ENCODE measurements at regions not wholly inside any gene's neighbourhood (a gene's known extent, or its start where the extent isn't known, plus 50 kb on each side); places are given as distances from the start of the nearest gene placed in this dataset.

DNA sequence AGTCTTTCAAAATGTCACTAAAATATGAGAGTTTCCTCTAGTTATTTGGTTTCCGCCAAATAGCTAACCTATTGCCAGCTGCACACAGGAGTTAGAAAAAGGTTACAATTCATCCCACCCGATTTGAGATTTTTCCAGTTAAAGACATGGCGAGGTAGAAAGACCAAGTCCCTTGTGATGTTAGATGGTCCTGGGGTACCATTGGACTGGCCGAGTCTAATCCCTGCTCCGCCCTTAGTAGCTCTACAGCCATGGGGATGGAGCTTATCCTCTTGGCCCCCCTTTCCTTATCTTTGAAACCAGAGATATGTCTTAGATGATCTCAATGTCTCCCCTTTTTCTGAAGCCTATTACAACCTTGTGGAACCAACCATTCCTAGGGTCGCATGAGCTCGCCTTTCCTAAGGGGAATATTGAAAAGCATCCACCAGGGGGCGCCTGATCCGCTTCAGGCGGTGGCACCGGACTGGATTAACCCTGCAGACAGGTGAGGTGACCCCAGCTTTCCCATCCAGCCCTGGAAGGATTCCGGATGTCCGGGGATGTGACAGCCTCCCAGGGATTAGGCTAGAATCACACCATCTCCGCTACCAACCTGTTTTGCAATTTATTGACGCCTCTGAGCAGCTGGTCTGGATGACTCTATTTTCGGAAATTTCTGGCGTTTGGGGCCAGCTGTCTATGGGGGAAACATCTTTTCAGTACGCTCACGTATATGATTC is 68.3 kb upstream of the SIM2 start:
- Histone ChIP-seq H3K27ac (ENCODE audit: low read length) (no peak overlapping the region), H3K79me2 (ENCODE audit: low read length) (no peaks in the 10 kb centered on the region), H3K36me3 (ENCODE audit: insufficient read depth, low read length) (no peaks in the 10 kb centered on the region)

DNA sequence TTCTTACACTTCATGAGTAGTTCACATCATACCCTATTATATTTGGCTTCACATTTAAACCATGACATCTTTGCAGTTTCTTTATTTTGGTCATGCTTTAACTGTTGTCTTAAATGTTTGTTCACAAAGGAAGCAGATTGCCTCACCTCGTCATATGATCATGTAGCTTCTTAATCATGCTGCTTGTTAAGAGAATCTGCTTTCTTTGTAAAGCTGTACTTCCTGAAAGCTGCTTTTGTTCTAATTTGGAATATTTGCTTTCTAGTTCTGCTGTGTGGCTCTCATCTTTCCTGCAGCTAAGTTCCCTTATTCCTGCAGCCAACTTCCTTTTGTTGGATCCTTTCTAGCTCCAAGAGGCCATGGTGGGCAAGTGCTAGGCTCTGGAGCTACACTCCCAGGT is 62.9 kb upstream of the SIM2 start:
- no peak overlapping the region for H3K4me3 ChIP-seq (ENCODE audit: low read length)
- H3K27ac ChIP-seq (ENCODE audit: low read length), result no peak overlapping the region
- no peaks in the 10 kb centered on the region for H3K36me3 ChIP-seq (ENCODE audit: insufficient read depth, low read length)
- no peaks in the 10 kb centered on the region for H3K9me3 ChIP-seq (ENCODE audit: low read length)
- H2AFZ ChIP-seq (ENCODE audit: low read length), result no peak overlapping the region
- no peaks in the 10 kb centered on the region for H3K79me2 ChIP-seq (ENCODE audit: low read length)
- no peak overlapping the region for H3K4me2 ChIP-seq (ENCODE audit: low read depth, low read length, poor library complexity, severe bottlenecking)
- H3K9ac ChIP-seq (ENCODE audit: low read length), result no peak overlapping the region
- no peaks in the 10 kb centered on the region for H3K4me1 ChIP-seq (ENCODE audit: low read length)
- H3K27me3 ChIP-seq (ENCODE audit: low read length), result no peaks in the 10 kb centered on the region
- no peaks in the 10 kb centered on the region; the same call in 1 of the 2 replicates for H4K20me1 ChIP-seq (ENCODE audit: insufficient read depth, low read depth, low read length)
- no peaks in the 10 kb centered on the region for H3K9me2 ChIP-seq (replicated peaks; ENCODE audit: insufficient read depth, low read length)
- no peak for DNase-seq

More for the DNA sequence above, 68.3 kb upstream of the SIM2 start:
- no peaks in the 10 kb centered on the region for H3K9me2 ChIP-seq (replicated peaks; ENCODE audit: insufficient read depth, low read length)
- no peak overlapping the region for H3K4me2 ChIP-seq (ENCODE audit: low read depth, low read length, poor library complexity, severe bottlenecking)
- H3K4me1 ChIP-seq (ENCODE audit: low read length), result no peaks in the 10 kb centered on the region
- peak; percentile 86 for DNase-seq
- H2AFZ ChIP-seq (ENCODE audit: low read length), result no peak overlapping the region
- no peaks in the 10 kb centered on the region for H3K9me3 ChIP-seq (ENCODE audit: low read length)
- no peaks in the 10 kb centered on the region for H3K27me3 ChIP-seq (ENCODE audit: low read length)
- H3K4me3 ChIP-seq (ENCODE audit: low read length), result no peak overlapping the region
- no peaks in the 10 kb centered on the region; the same call in 1 of the 2 replicates for H4K20me1 ChIP-seq (ENCODE audit: insufficient read depth, low read depth, low read length)
- no peak overlapping the region for H3K9ac ChIP-seq (ENCODE audit: low read length)

DNA sequence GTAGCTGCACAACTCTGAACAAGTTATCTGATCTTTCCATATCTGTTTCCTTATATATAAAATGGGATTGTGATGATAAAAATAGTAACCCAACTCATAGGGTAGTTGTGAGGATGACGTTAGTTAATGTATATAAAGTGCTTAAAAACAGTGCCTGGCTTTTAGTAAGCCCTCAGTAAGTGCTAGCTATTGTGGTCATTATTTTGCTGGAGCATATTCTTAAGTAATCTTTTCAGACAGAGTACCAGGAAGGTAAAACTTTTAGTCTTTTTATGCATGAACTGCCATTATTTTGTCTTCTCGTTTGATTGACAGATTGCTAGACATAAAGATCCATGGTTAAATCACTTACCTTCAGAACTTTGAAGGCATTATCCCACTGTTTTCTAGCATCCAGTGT is 62.5 kb upstream of the SIM2 start:
- no peaks in the 10 kb centered on the region for H3K9me3 ChIP-seq (ENCODE audit: low read length)
- no peak overlapping the region for H3K4me2 ChIP-seq (ENCODE audit: low read depth, low read length, poor library complexity, severe bottlenecking)
- H3K9me2 ChIP-seq (replicated peaks; ENCODE audit: insufficient read depth, low read length), result no peaks in the 10 kb centered on the region
- DNase-seq, result no peak
- no peaks in the 10 kb centered on the region for H3K27me3 ChIP-seq (ENCODE audit: low read length)
- H3K4me3 ChIP-seq (ENCODE audit: low read length), result no peak overlapping the region
- no peak overlapping the region for H2AFZ ChIP-seq (ENCODE audit: low read length)
- H3K36me3 ChIP-seq (ENCODE audit: insufficient read depth, low read length), result no peaks in the 10 kb centered on the region
- H3K9ac ChIP-seq (ENCODE audit: low read length), result no peak overlapping the region
- no peaks in the 10 kb centered on the region for H3K79me2 ChIP-seq (ENCODE audit: low read length)
- no peaks in the 10 kb centered on the region for H3K4me1 ChIP-seq (ENCODE audit: low read length)
- H3K27ac ChIP-seq (ENCODE audit: low read length), result no peak overlapping the region
- H4K20me1 ChIP-seq (ENCODE audit: insufficient read depth, low read depth, low read length), result no peaks in the 10 kb centered on the region

DNA sequence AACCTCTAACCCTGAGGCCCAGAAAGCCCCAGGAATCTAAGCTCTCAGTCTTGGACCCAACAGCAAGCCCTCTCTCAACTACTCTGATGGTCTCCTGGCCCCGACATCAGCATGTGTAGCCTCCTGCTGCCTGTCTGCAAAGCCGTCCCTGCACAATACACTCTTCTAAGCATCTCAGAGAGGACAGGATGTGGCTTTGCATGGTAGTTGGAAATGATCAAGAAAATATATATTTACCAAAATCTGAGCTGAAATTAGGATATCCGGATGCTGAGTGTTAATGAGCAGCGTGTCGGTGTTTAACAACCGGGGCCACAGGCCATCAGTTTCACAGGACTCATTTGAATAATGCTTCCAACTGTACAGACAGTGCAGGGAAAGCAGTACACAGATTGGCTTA is 59.1 kb upstream of the SIM2 start:
- H3K4me1 ChIP-seq (ENCODE audit: low read length), result no peaks in the 10 kb centered on the region
- H4K20me1 ChIP-seq (ENCODE audit: insufficient read depth, low read depth, low read length), result no peaks in the 10 kb centered on the region
- no peaks in the 10 kb centered on the region for H3K9me3 ChIP-seq (ENCODE audit: low read length)
- no peak overlapping the region for H3K27ac ChIP-seq (ENCODE audit: low read length)
- no peak overlapping the region for H3K4me3 ChIP-seq (ENCODE audit: low read length)
- H3K9ac ChIP-seq (ENCODE audit: low read length), result no peak overlapping the region
- DNase-seq, result no peak
- H3K4me2 ChIP-seq (ENCODE audit: low read depth, low read length, poor library complexity, severe bottlenecking), result no peak overlapping the region
- no peaks in the 10 kb centered on the region for H3K27me3 ChIP-seq (ENCODE audit: low read length)
- no peaks in the 10 kb centered on the region for H3K9me2 ChIP-seq (replicated peaks; ENCODE audit: insufficient read depth, low read length)
- H3K79me2 ChIP-seq (ENCODE audit: low read length), result no peaks in the 10 kb centered on the region
- no peak overlapping the region for H2AFZ ChIP-seq (ENCODE audit: low read length)
- no peaks in the 10 kb centered on the region for H3K36me3 ChIP-seq (ENCODE audit: insufficient read depth, low read length)

DNA sequence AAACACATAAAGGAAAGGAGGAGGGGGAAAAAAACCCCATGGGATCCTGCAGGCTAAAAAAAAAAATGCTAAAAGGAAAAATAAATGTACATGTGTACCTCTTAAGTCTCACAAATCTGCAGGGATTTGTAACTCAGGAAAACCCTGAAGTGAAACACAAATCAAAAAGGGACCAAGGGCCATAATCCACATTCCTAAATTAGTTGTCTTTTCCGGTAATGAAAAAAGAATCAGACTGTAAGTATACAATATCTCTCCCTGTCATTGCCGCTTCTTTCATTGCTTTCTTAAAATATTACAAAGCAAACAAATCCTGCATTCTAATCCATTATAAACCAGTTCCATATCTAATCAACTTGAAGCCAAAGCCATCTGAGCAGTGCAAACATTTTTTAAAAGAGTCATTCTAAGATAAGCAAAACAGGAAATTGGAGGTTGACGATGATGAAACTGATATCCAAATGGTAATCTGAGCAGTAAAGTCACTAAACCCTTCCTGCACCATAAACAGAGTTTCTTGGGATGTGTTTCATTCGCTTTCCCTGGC is 58.7 kb upstream of the SIM2 start:
- H3K9me2 ChIP-seq (replicated peaks; ENCODE audit: insufficient read depth, low read length), result no peaks in the 10 kb centered on the region
- no peak overlapping the region for H3K4me3 ChIP-seq (ENCODE audit: low read length)
- H2AFZ ChIP-seq (ENCODE audit: low read length), result no peak overlapping the region

DNA sequence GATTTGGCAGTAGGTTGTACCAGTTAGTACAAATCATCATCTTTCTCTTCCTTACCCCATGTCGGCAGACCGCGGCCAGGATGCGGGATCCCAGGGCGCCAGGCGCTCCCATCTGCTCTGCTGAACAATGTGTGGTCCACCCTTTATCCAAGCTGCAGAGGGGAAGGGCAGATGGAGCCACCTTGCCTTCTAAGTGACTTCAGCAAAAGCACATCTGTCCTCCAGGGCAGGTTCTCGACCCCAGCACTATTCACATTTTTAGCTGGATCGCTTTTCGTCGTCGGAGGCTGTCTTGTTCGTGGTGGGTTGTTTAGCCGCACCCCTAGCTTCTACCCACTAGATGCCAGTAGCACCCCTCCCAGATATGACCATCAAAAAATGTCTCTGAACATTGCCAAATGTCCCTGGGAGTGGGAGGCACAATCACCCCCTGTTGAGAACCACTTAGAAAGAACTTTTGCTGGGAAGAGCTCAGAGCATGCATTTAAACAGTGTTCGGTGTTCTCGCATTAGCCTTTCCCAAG is 58.1 kb upstream of the SIM2 start:
- Histone ChIP-seq H3K4me2 (ENCODE audit: low read depth, low read length, poor library complexity, severe bottlenecking) (no peak overlapping the region), H3K9ac (ENCODE audit: low read length) (no peak overlapping the region), H3K9me3 (ENCODE audit: low read length) (no peaks in the 10 kb centered on the region), H2AFZ (ENCODE audit: low read length) (no peak overlapping the region), H3K4me1 (ENCODE audit: low read length) (no peaks in the 10 kb centered on the region), H3K27ac (ENCODE audit: low read length) (no peak overlapping the region), H3K36me3 (ENCODE audit: insufficient read depth, low read length) (no peaks in the 10 kb centered on the region), H3K4me3 (ENCODE audit: low read length) (no peak overlapping the region), H3K9me2 (replicated peaks; ENCODE audit: insufficient read depth, low read length) (no peaks in the 10 kb centered on the region), H4K20me1 (ENCODE audit: insufficient read depth, low read depth, low read length) (no peaks in the 10 kb centered on the region), H3K79me2 (ENCODE audit: low read length) (no peaks in the 10 kb centered on the region), H3K27me3 (ENCODE audit: low read length) (no peaks in the 10 kb centered on the region)
- DNase-seq, result no peak

More for the DNA sequence above, 58.7 kb upstream of the SIM2 start:
- no peak overlapping the region for H3K4me2 ChIP-seq (ENCODE audit: low read depth, low read length, poor library complexity, severe bottlenecking)
- H3K36me3 ChIP-seq (ENCODE audit: insufficient read depth, low read length), result no peaks in the 10 kb centered on the region
- no peak overlapping the region for H3K27ac ChIP-seq (ENCODE audit: low read length)
- no peaks in the 10 kb centered on the region for H3K4me1 ChIP-seq (ENCODE audit: low read length)
- H3K9ac ChIP-seq (ENCODE audit: low read length), result no peak overlapping the region
- DNase-seq, result no peak
- no peaks in the 10 kb centered on the region for H3K27me3 ChIP-seq (ENCODE audit: low read length)
- no peaks in the 10 kb centered on the region for H3K9me3 ChIP-seq (ENCODE audit: low read length)
- no peaks in the 10 kb centered on the region for H4K20me1 ChIP-seq (ENCODE audit: insufficient read depth, low read depth, low read length)
- no peaks in the 10 kb centered on the region for H3K79me2 ChIP-seq (ENCODE audit: low read length)

DNA sequence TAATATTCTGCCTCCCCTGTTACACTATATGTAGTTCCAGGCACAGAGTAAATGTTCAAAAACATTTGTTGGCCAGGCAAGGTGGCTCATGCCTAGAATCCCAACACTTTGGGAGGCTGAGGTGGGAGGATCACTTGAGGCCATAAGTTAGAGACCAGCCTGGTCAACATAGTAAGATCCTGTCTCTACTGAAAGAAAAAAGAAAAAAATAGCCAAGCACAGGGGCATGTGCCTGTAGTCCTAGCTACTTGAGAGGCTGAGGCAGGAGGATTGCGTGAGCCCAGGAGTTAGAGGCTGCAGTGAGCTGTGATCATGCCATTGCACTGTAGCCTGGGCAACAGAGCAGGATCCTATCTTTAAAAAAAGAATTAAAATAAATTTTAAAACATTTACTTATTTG is 57.6 kb upstream of the SIM2 start:
- no peaks in the 10 kb centered on the region for H3K9me3 ChIP-seq (ENCODE audit: low read length)
- H2AFZ ChIP-seq (ENCODE audit: low read length), result no peak overlapping the region
- H3K79me2 ChIP-seq (ENCODE audit: low read length), result no peaks in the 10 kb centered on the region
- no peaks in the 10 kb centered on the region for H4K20me1 ChIP-seq (ENCODE audit: insufficient read depth, low read depth, low read length)
- DNase-seq, result no peak
- no peak overlapping the region for H3K4me2 ChIP-seq (ENCODE audit: low read depth, low read length, poor library complexity, severe bottlenecking)
- H3K27ac ChIP-seq (ENCODE audit: low read length), result no peak overlapping the region
- H3K27me3 ChIP-seq (ENCODE audit: low read length), result no peaks in the 10 kb centered on the region
- H3K4me3 ChIP-seq (ENCODE audit: low read length), result no peak overlapping the region
- no peak overlapping the region for H3K9ac ChIP-seq (ENCODE audit: low read length)
- H3K9me2 ChIP-seq (replicated peaks; ENCODE audit: insufficient read depth, low read length), result no peaks in the 10 kb centered on the region
- no peaks in the 10 kb centered on the region for H3K4me1 ChIP-seq (ENCODE audit: low read length)
- H3K36me3 ChIP-seq (ENCODE audit: insufficient read depth, low read length), result no peaks in the 10 kb centered on the region

DNA sequence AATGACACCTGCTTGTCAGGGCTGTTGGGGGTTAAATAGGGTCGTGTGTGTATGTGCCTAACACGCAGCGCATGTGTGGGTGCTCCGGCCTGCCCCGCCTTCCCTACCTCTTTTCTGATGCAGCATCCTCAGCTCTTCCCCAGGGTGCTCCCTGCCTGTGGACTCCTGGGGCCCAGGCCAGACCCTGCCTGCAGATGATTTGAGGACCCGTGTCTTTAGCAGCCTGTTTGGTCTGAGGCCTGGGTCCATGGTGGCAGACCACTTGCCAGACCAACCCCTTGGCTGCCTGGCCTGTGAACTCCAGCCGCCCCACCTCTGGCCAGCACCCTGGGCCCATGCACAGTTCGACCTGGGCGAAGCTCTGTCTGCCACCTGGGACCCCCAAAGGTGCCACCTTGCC is 57.0 kb upstream of the SIM2 start:
- DNase-seq, result no peak
- no peaks in the 10 kb centered on the region for H3K9me3 ChIP-seq (ENCODE audit: low read length)
- no peaks in the 10 kb centered on the region for H3K4me1 ChIP-seq (ENCODE audit: low read length)
- H3K36me3 ChIP-seq (ENCODE audit: insufficient read depth, low read length), result no peaks in the 10 kb centered on the region
- no peak overlapping the region for H3K27ac ChIP-seq (ENCODE audit: low read length)
- H4K20me1 ChIP-seq (ENCODE audit: insufficient read depth, low read depth, low read length), result no peaks in the 10 kb centered on the region
- H3K9me2 ChIP-seq (replicated peaks; ENCODE audit: insufficient read depth, low read length), result no peaks in the 10 kb centered on the region
- no peaks in the 10 kb centered on the region for H3K27me3 ChIP-seq (ENCODE audit: low read length)
- H2AFZ ChIP-seq (ENCODE audit: low read length), result no peak overlapping the region
- no peak overlapping the region for H3K4me3 ChIP-seq (ENCODE audit: low read length)
- no peaks in the 10 kb centered on the region for H3K79me2 ChIP-seq (ENCODE audit: low read length)
- no peak overlapping the region for H3K9ac ChIP-seq (ENCODE audit: low read length)
- no peak overlapping the region for H3K4me2 ChIP-seq (ENCODE audit: low read depth, low read length, poor library complexity, severe bottlenecking)

Data from Karpas-422 (cell line).